HT1080 (cell line): ENCODE measurements at regions not wholly inside any gene's neighbourhood (a gene's known extent, or its start where the extent isn't known, plus 50 kb on each side); places are given as distances from the start of the nearest gene placed in this dataset.
A peak's percentile ranks its signal among the peaks of the same experiment; 100 is the strongest.
"Not testable (repeated sequence)": the region's sequence is repeated elsewhere in the genome, so short reads cannot be mapped to it uniquely, and the experiment has no call there.

Experiments used
- DNase-seq: peaks from one replicate; pipeline ENCODE4 v3.0.0-alpha.2; 2015; ENCODE audit warnings: low read depth

- not testable (repeated sequence) for DNase-seq
Observed at GRCh38 chr2:64280812-64281211, 136.6 kb upstream of the PELI1 start.

GRCh38 chr2:64283006-64283570 is 138.9 kb upstream of the PELI1 start:
- no peak for DNase-seq

DNA sequence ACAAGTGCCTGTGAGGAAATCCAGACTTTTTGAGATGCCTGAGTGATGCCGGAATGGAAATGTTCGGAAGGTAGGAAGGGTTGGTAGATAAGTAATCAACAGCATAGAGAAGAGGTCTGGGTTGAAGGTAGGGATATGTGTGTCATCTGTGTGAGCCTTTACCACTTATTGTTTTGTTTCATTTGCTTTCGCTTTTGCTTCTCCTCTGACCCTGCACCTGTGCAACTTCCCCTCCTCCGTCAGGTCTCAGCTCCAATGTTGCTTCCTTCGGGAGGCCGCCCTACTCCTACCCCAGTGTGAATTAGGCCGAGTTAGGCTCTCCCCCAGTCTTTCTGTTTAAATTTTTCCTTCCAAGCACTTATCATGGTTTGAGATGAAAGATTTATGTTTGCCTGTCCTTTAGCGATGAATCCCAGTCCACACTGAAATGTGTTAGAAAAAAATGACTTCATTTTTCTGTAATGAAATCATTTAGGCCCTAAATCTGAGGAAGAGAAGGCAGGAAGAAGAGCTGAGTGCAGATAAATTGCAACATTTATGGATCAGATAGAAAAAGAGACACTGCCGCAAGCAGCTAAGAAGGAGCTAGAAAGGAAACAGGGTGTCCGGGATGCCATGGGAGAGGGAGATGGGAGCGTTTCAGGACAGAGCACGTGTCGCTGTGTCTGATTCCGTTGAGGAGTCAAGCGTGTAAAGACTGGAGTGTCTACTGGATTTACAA is 139.6 kb upstream of the PELI1 start:
- no peak for DNase-seq

GRCh38 chr2:64284751-64285150 is 140.5 kb upstream of the PELI1 start:
- no peak for DNase-seq

DNA sequence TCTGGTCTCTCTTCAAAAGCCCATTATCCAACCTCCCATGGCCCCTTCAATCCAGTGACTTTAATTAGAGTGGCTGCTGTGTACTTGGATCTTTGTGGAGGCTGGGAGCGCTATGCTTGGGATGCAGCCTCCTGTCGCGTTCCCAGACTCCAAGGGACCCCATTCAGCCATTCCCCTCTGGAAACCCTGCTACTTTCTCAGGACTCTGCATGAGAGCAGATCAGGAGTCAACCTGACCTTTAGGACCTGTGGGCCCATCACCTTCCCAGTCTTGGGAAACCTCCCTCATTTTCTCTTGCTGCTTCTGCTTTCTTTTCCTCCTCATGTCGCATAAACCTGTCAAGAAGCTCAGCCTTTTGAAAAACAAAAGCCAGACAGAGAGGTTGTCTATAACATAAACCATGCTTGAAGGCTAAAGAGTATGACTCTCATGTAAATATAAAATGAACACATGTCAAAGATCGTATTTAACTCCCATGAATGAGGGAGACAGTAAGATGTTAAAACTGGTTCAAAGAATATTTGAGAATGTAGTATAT is 143.1 kb upstream of the PELI1 start:
- DNase-seq: no peak

DNA sequence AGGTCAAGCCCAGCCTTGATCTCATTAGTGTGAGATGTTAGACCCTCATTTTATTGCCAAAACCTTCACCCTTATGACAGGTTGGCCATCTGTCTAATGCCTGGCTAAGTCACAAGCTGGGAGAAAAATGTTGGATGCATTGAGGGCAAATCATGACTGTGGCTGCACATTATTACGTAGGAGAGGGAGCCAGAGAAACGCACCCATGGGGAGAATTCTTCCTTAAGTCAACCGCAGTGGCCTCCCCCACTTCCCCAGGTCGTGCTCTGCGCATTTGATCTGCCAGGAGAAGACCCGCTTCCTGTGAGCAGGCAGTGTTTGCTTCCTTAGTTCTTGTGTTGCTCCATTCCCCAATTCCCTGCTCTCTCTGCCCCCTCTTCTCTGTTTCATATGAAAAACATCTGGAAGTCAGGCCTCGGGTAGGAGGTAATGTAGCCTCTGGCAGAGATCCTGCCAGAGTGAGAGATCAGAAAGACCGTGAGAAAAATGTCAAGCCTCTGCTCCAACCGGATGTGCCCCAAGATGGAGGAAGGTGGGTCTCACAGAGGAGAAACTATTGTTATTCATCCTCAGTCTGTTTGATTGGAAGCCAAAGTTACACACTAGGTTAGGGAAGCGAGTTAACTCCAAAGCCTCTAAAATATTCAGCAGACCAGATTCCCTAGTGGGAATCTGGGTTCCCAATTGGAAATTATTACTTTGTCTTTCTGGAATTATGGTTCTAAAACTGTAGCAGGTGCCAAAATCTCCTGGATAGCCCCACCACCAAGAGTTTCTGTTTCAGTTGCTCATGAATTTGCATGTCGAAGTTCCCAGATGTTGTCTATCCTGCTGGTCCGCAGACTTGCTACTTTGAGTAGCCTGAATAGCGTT is 144.3 kb upstream of the PELI1 start:
- peak; percentile 82 for DNase-seq

GRCh38 chr2:64289251-64289650 is 145.0 kb upstream of the PELI1 start:
- DNase-seq: no peak

DNA sequence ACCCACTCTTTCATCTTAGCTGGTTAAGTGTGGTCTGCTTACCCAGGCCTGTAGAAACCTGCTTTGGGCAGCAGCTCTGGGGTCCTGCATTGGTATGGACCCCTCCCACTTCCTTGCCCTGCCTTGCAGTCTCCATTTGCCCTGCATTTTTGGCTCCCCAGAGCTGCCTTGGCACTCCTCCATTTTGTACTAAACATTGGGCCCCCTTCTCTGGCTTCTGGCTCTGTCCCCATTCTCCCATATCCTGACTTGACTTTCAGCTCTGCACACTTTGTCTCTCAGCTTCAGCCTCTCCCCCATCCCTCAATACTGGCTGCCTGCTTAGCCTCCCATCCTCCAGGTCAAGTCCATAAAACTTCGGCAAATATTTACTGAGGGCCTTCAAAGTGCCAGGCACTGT is 145.5 kb upstream of the PELI1 start:
- DNase-seq: no peak

DNA sequence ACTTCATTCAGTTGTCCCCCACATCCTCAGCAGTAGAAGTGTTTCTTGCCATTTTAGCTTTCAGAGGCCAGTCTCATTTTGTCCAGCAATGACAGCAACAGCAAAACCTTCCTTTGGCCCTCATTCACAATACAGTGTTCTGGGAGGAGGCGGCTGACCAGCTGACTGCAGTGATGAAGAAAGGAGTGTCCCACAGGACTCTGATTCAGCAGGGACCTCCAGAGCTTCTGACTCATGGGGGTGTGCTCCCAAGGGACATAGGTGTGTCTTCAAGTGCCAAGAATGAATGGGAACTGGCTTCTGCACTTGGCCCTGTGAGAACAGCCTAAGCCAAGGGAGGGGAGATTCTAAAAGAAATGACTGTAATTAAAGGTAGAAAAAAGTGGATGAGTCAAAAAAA is 147.0 kb upstream of the PELI1 start:
- peak; percentile 77 for DNase-seq

DNA sequence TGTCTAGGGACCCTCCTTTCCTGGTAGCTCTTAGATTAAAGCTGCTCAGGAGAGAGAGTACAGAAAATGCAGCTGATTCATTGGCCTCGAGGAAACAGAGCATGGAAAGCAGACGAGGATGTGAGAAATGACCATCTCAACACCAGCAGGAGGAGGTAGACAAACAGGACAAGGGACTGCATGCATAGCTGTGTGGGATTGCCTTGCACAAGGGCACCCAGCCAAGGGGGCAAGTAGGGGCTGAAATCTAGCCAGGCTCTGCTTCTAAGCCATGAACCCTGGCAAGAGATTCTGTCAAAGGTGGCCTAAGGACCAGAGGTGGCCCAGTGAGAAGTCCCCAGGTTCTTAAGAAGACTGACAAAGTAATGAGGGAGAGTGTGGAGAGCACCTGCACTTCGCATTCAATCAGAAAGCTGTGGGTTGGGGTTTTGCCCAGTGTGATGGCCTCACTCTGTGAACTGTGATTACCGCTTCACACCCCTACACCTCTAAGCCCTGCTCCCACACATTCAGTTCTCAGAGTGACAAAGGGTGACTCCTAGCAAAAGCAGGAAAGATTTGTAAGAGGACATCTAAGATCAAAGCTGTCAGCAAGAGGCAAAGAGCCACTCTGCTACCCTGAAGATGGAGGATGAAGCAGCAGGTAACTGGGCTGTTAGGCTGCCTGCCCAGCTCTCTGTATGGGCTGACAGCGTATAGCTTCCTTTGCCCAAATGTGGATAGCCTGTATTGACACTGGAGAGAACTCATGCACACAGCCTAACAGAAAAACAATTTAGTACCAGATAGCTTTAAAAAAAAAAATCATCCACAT is 151.3 kb upstream of the PELI1 start:
- DNase-seq: no peak

- DNase-seq: no peak
Observed at GRCh38 chr2:64296140-64296480, 151.9 kb upstream of the PELI1 start.

DNA sequence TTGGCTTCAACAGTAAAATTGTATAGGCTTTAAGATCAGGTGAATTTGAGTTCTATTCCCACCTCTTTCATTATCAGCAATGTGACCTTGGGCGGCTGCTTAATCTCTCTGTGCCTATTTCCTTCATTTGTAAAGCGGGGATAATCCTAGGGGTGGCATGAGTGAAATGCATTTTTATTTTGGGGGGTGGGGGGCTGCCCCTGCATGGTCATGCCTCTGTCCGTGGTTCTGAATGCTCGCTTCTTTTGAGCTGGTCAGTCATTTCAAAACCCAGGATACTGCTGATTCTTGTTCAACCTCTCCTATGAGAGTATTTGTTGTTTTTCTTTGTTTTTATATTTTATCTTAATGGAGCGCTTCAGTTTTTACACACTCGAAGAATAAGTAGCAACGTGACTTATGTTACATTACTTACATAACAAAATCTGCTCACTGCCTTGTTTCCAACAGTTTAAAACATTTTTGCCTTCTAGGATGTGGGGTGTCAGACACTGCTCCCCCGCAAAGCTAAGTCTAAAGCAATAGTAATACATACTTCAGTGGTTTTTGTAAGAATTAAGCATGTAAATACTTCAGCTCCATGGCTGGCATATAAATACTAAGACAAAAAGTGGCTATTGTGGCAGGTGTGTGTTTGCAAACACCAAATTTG is 152.6 kb upstream of the PELI1 start:
- DNase-seq: no peak

DNA sequence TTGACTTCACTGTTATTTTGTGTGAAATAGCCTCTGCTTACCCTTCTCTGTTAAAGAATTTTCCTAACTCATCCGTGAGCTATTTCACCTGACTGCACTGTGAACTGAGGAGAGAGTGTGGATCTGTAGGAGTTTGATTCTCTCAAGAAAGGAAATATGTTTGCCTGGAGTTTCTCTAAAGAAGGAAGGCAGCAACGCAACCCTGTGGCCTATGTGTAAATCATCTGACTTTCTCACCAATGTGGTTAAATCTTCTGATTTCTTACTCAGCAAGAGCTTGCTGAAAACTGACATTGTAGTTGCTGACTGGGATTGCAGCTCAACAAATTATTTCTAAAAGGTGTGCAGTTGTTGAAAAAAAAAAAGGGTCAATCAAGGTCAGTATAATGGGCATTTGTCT is 153.9 kb upstream of the PELI1 start:
- no peak for DNase-seq

GRCh38 chr2:64300066-64300465 is 153.9 kb upstream of the LGALSL start:
- no peak for DNase-seq

DNA sequence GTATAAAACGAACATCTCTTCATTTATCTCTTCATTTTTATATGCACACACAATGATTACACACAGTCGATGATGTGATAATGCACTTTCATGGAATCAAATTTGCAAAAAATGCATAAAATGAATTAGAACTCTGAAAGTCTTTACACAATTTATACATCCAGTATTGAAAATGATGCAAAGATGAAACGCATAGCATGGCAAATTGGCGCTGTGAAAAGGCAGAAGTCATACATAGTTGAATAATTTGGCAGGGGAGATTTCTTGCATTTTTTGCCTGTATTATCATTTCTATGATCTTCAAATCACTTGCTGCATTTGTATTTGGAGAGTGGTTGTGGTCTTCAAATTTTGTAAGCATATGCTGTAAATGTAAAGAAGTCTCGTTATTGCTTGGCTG is 150.7 kb upstream of the LGALSL start:
- no peak for DNase-seq

DNA sequence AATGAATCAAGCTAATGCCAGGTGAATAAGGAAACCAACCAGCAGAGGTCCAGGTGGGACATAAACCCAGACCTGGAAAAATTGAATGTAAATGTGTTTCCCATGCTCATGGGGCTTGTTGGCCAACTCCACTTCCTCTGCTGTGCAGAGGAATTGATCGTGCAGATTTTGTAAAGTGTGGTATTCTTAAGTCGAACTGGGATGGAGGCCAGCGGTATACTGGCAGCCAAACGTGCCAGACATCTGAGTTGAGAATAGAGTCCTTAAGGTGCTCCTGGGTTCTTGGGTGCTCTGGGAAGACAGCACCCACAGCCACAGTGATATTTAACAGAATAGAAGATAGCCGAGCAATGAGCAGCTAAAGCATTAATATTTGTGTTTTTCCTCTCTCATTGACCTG is 146.5 kb upstream of the LGALSL start:
- DNase-seq: no peak

DNA sequence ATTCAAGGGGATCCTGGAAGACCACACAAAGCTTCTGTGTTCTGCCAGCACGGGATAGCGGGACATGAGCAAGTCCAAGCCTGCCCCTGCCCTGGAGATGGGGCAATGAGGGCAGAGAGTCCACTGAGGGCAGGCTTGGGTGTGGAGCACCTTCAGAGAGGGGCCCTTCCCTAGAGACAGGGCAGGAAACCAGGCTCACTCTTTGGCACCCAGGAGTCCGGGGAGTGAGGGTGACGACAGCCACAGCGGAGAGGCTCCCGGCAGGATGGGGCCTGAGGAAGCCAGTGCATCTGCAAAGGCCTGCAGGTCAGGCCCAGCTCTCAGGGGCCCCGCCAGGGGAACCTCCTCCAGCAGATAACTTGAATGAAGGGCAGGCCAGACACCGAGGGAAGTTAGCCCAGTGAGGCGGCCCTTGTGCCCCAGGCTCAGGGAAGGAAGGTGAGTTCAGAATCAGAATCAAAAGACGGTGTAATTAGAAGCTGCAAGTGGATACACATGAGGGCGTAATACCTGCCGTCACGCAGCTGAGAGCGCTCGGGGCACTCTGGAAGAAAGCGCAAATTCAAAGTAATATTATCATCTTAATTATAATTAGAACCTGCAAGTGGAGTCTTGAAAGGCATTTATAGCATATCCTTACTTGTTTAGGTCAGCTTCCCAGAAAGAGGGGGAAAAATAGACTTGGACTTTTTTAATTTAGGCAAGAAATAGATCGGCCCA is 142.6 kb upstream of the LGALSL start:
- DNase-seq: no peak

DNA sequence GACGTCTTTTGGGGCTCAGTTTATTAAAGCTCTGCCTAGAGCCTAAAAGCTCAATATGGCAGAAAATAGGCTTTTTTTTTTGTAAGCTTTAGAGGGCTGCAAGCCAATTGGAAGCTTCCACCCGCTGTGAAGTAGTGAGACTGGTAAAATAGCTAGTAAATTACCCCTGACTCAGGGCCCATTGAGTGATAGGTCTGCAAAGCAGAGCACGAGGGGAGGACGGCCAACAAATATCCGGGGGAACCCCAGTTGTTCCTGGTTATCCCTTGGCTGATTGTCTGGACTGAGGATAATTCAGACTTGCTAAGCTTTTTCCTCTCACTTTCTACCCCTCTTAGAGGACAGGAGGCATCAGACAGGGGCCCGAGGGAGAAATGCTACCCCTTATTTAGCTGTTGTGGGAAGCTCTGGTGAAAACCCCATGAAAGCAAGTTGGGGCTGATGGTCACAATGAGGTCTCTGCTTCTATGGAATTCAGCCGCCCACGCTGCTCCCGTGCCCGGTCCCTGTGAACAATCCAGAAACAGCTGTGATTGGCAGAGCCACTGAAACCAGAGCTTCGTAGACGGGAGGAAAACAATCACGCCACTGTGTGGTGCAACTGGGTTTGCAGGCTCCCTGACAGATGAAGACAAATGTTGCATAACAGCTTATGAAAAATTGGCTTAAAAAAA is 141.9 kb upstream of the LGALSL start:
- DNase-seq: peak; percentile 68

- no peak for DNase-seq
Observed at GRCh38 chr2:64312622-64313397, 141.2 kb upstream of the LGALSL start.
